ENCODE measurements at regions not wholly inside any gene's neighbourhood (a gene's known extent, or its start where the extent isn't known, plus 50 kb on each side); places are given as distances from the start of the nearest gene placed in this dataset.

DNA sequence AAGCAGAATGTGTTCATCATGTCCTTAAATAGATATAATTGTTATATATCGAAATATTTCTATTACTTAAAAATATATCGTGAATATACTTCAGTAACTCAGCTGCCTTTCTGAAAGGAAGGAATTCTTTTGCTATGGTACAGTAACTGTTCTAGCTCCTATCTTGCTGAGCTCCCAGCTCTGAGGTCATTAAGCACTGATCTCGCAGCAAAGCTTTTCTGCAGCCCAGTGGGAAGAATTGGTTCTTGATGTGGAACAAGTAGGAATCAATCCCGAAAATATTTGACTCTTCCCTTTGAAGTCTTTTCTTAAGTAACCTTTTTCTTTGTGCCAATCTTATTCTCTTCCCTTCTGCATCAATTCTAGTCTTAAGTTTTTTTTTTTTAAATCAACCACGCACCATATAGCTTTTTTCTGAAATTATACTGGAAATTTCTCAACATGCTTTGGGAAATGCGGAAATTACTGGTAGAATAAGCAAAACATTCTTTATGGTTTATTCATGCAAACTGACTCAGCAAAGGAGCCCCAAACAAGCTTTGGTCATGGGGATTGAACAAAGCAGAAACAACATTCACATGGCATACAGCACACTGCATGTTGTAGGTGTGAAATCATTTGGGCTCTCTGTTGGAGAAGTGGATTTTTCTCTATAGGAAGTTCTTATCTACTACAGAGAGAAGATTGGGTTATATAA, 428.9 kb upstream of the GNPDA2 start:
- Histone ChIP-seq H3K27me3 (ENCODE audit: insufficient read depth, poor library complexity, severe bottlenecking) (no peaks in the 10 kb centered on the region), H3K4me3 (replicated peaks; ENCODE audit: insufficient read depth, low read length) (no peak overlapping the region), H3K27ac (replicated peaks) (no peak overlapping the region)
- no peak for DNase-seq (ENCODE audit: low read depth in 1 of 2, low spot score in 1 of 2)
- TF ChIP-seq POLR2AphosphoS5 (IDR thresholded peaks at IDR 0.05; ENCODE audit: low read depth), result no peak
- TF ChIP-seq GABPA (IDR thresholded peaks at IDR 0.05; ENCODE audit: low read depth), result no peak
- TF ChIP-seq CTCF (IDR thresholded peaks at IDR 0.05; ENCODE audit: insufficient read depth, low read length), result no peak
- no peak for TF ChIP-seq REST (IDR thresholded peaks at IDR 0.05; ENCODE audit: insufficient replicate concordance, low read depth)

DNA sequence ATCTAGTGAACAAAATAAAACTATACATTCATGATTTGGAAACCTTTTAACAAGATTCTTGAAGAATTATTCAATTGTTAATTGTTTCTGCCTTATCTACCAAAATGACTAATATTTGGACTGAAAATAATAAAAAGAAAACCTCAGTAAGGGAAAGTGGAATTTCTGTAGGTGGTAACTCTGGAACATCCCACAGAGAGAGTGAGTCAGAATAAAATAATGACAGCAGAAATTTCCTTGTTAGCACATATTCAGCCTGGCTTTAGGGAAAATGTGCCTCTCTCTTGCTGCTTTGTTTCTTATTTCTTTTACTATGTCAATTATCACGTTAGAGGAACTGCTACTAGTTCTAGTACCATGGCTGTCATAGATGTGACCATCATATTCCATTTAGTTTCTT, 421.5 kb upstream of the GNPDA2 start:
- Histone ChIP-seq H3K27me3 (ENCODE audit: insufficient read depth, poor library complexity, severe bottlenecking) (no peaks in the 10 kb centered on the region), H3K4me3 (replicated peaks; ENCODE audit: insufficient read depth, low read length) (no peak overlapping the region), H3K27ac (replicated peaks) (no peak overlapping the region)
- TF ChIP-seq REST (IDR thresholded peaks at IDR 0.05; ENCODE audit: insufficient replicate concordance, low read depth), result no peak
- TF ChIP-seq POLR2AphosphoS5 (IDR thresholded peaks at IDR 0.05; ENCODE audit: low read depth), result no peak
- TF ChIP-seq GABPA (IDR thresholded peaks at IDR 0.05; ENCODE audit: low read depth), result no peak
- no peak for TF ChIP-seq CTCF (IDR thresholded peaks at IDR 0.05; ENCODE audit: insufficient read depth, low read length)
- no peak for TF ChIP-seq SPI1 (IDR thresholded peaks at IDR 0.05; ENCODE audit: borderline replicate concordance, low read depth)
- DNase-seq (ENCODE audit: low read depth in 1 of 2, low spot score in 1 of 2), result no peak

DNA sequence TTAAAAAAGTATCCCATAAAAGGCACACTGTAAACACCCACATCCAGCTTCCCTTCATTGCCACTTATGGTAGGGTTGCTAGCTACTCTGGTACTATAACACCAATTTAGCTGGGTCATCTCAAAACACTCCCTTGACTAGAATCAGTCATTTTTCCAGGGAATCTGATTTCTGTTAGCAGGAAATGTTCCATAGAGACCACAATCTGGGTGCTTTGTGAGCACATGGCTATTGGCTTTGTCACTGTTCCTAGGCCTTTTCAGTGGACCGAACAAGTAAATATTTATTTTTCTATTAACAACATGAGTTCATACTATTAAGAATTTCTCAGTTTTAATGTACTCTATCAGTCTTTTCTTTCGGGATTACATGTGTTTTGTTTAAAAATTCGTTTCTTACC, 404.7 kb upstream of the GNPDA2 start:
- Histone ChIP-seq H3K4me3 (replicated peaks; ENCODE audit: insufficient read depth, low read length) (no peak overlapping the region), H3K27ac (replicated peaks) (no peak overlapping the region), H3K27me3 (ENCODE audit: insufficient read depth, poor library complexity, severe bottlenecking) (no peaks in the 10 kb centered on the region)
- DNase-seq (ENCODE audit: low read depth in 1 of 2, low spot score in 1 of 2), result no peak
- TF ChIP-seq POLR2AphosphoS5 (IDR thresholded peaks at IDR 0.05; ENCODE audit: low read depth), result no peak
- no peak for TF ChIP-seq GABPA (IDR thresholded peaks at IDR 0.05; ENCODE audit: low read depth)
- TF ChIP-seq REST (IDR thresholded peaks at IDR 0.05; ENCODE audit: insufficient replicate concordance, low read depth), result no peak
- no peak for TF ChIP-seq CTCF (IDR thresholded peaks at IDR 0.05; ENCODE audit: insufficient read depth, low read length)
- TF ChIP-seq SPI1 (IDR thresholded peaks at IDR 0.05; ENCODE audit: borderline replicate concordance, low read depth), result no peak
